GM23338 (cell line): ENCODE measurements at regions not wholly inside any gene's neighbourhood (a gene's known extent, or its start where the extent isn't known, plus 50 kb on each side); places are given as distances from the start of the nearest gene placed in this dataset.
A peak's percentile ranks its signal among the peaks of the same experiment; 100 is the strongest.

ENCODE experiments used
- ATAC-seq: fragments of 200-7000 bp; cut with Tn5 transposase; 3 replicates; pipeline ENCODE4 v1.9.1; 2020
- DNase-seq: peaks from one replicate; pipeline ENCODE4 v3.0.0-alpha.2; 2015; ENCODE audit warnings: low spot score
- H2AFZ ChIP-seq: fragments of 200-600 bp; sonication (generic); 2 replicates; pipeline ENCODE4 v1.8.0; 2016; ENCODE audit warnings: antibody characterized with exemption, mild to moderate bottlenecking, moderate library complexity
- H3F3A ChIP-seq: fragments of 200-600 bp; sonication (generic); replicated peaks from 2 replicates; pipeline ENCODE4 v1.8.0; 2017; ENCODE audit warnings: antibody characterized with exemption, mixed run types, low read depth
- H3K27ac ChIP-seq: fragments of 200-600 bp; sonication (generic); 2 replicates; pipeline ENCODE4 v1.6.1; 2016; ENCODE audit warnings: low read depth
- H3K27me3 ChIP-seq: fragments of 200-600 bp; sonication (generic); 2 replicates; pipeline ENCODE4 v1.8.0; 2016; ENCODE audit warnings: mild to moderate bottlenecking, mixed run types, moderate library complexity; ENCODE audit not compliant: insufficient read depth
- H3K36me3 ChIP-seq: fragments of 200-600 bp; sonication (generic); 2 replicates; pipeline ENCODE4 v1.8.0; 2016; ENCODE audit warnings: mild to moderate bottlenecking; ENCODE audit not compliant: insufficient read depth
- H3K4me1 ChIP-seq: fragments of 200-600 bp; sonication (generic); 2 replicates; pipeline ENCODE4 v1.8.0; 2016; ENCODE audit warnings: mild to moderate bottlenecking, moderate library complexity; ENCODE audit not compliant: insufficient read depth
- H3K4me2 ChIP-seq: fragments of 200-600 bp; sonication (generic); 2 replicates; pipeline ENCODE4 v1.7.1; 2017; ENCODE audit warnings: mixed run types
- H3K4me3 ChIP-seq: fragments of 200-600 bp; sonication (generic); 2 replicates; pipeline ENCODE4 v1.6.1; 2016; ENCODE audit warnings: mixed run types
- H3K79me2 ChIP-seq: fragments of 200-600 bp; sonication (generic); replicated peaks from 2 replicates; pipeline ENCODE4 v1.8.0; 2017; ENCODE audit warnings: mild to moderate bottlenecking; ENCODE audit not compliant: insufficient read depth
- H3K9me2 ChIP-seq: fragments of 200-600 bp; sonication (generic); 2 replicates; pipeline ENCODE4 v1.8.0; 2017; ENCODE audit not compliant: insufficient read depth
- H4K20me1 ChIP-seq: fragments of 200-600 bp; sonication (generic); replicated peaks from 2 replicates; pipeline ENCODE4 v1.8.0; 2017; ENCODE audit warnings: mild to moderate bottlenecking; ENCODE audit not compliant: insufficient read depth
- H3K27ac Mint-ChIP-seq: 2 replicates; pipeline ENCODE4 v1.8.0; 2020; ENCODE audit warnings: inconsistent platforms, mild to moderate bottlenecking, moderate library complexity, mixed read lengths
- H3K27me3 Mint-ChIP-seq: 3 replicates; pipeline ENCODE4 v1.8.0; 2022; ENCODE audit warnings: low read depth, mild to moderate bottlenecking, moderate library complexity, mixed read lengths, inconsistent platforms; ENCODE audit not compliant: insufficient read depth, poor library complexity
- H3K36me3 Mint-ChIP-seq: 3 replicates; pipeline ENCODE4 v1.8.0; 2021; ENCODE audit warnings: low read depth, mild to moderate bottlenecking, inconsistent platforms, moderate library complexity, mixed read lengths
- H3K4me1 Mint-ChIP-seq: 3 replicates; pipeline ENCODE4 v1.8.0; 2020; ENCODE audit warnings: mild to moderate bottlenecking, inconsistent platforms, mixed read lengths
- H3K4me3 Mint-ChIP-seq: 3 replicates; pipeline ENCODE4 v1.8.0; 2021; ENCODE audit warnings: moderate library complexity, mild to moderate bottlenecking, inconsistent platforms, mixed read lengths
- H3K9me3 Mint-ChIP-seq: 3 replicates; pipeline ENCODE4 v1.8.0; 2020; ENCODE audit warnings: moderate library complexity, mild to moderate bottlenecking, inconsistent platforms, mixed read lengths
- CREB1 ChIP-seq: fragments of 250-450 bp; sonication (Bioruptor Pico); IDR thresholded peaks from 2 replicates; pipeline ENCODE4 v1.5.0; 2020; ENCODE audit warnings: low read depth, mild to moderate bottlenecking, moderate library complexity
- CTCF ChIP-seq, 2 experiments: fragments of 200-600 bp in 1 of 2; sonication (generic) in 1 of 2; conservative IDR thresholded peaks; 2 replicates each; pipeline versions ENCODE4 v1.5.1 to v1.6.1; 2016 to 2017; ENCODE audit warnings: antibody characterized with exemption in 2 of 2, low read depth in 2 of 2, mild to moderate bottlenecking in 2 of 2, moderate library complexity in 1 of 2
- EZH2 ChIP-seq: fragments of 200-600 bp; sonication (generic); IDR thresholded peaks from one replicate; pipeline ENCODE4 v1.8.0; 2017; ENCODE audit warnings: antibody characterized with exemption, mild to moderate bottlenecking, low read depth; ENCODE audit not compliant: unreplicated experiment
- JUNB ChIP-seq: IDR thresholded peaks from one replicate; pipeline ENCODE4 v1.6.1; 2016; ENCODE audit warnings: antibody characterized with exemption; ENCODE audit not compliant: unreplicated experiment
- NANOG ChIP-seq: IDR thresholded peaks from 2 replicates; pipeline ENCODE4 v1.6.1; 2016; ENCODE audit warnings: antibody characterized with exemption, borderline replicate concordance
- POLR2AphosphoS5 ChIP-seq: IDR thresholded peaks from 2 replicates; pipeline ENCODE4 v1.6.1; 2016; ENCODE audit warnings: antibody characterized with exemption, low read depth
- REST ChIP-seq: IDR thresholded peaks from one replicate; pipeline ENCODE4 v1.6.1; 2018; ENCODE audit warnings: antibody characterized with exemption; ENCODE audit not compliant: unreplicated experiment
- STAT1 ChIP-seq: IDR thresholded peaks from one replicate; pipeline ENCODE4 v1.6.1; 2016; ENCODE audit warnings: antibody characterized with exemption; ENCODE audit not compliant: unreplicated experiment
- ZNF114 ChIP-seq: fragments of 250-450 bp; sonication (Bioruptor Pico); IDR thresholded peaks from 2 replicates; pipeline ENCODE4 v1.5.0; 2020; ENCODE audit warnings: mild to moderate bottlenecking, moderate library complexity
- ZNF331 ChIP-seq: fragments of 250-450 bp; sonication (Bioruptor Pico); IDR thresholded peaks from 2 replicates; pipeline ENCODE4 v1.5.0; 2020; ENCODE audit warnings: low read depth, mild to moderate bottlenecking, moderate library complexity
- TF ChIP-seq, protein P1 (sequence below): IDR thresholded peaks from 2 replicates; pipeline ENCODE4 v1.6.1; 2016; ENCODE audit warnings: antibody characterized with exemption

DNA sequence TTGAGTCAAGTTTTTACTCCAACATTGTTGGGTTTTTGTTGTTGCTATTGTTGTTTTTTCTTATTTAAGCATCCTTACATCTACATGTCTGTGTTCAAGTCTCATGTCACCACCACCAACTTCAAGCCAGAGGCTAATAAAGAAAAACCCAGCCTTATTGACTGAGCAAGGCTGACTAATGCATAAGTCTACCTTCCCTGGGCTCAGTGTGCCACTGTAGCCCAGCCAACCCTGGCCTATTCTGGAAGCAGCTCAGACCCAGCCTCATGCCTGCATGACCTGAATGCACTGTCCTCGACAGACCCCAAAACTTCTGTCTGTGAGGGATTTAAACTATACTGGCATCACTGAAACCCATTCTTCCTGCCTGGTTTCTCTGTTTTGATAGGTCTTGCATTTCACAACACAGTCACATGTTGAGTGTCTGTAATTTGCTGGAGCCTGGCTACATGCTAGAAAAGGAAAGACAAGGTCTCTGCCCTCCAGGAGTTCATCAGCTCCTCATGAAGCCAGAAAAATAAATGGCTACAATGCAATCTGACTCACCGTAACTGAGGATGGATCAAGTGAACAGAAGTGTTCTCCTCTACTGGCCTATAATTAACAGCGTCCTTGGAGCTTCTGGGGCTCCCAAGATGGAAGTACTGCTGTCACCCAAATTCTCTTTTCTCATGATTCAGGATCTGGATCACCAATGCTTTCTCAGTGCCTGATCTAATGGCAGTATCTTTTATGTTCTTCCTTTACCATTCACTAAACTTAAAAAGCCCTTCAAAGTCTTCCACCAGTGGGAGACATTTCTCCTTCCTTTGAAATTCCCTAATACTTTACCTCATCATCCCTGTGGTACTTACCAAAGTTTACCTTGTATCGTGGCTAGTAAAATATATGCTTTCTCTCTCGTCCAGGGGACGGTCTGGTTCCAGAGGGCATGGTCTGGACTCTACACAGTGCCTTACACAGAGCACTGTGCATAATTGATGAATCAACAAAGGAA lies 103.9 kb upstream of the IFNE start:
- H2AFZ ChIP-seq = peak overlapping the region; percentile 80; the same call in 1 of the 2 replicates
- ATAC-seq = no peak
- Mint-ChIP-seq H3K36me3 (no peaks in the 10 kb centered on the region), H3K27ac (no peak overlapping the region), H3K9me3 (no peaks in the 10 kb centered on the region), H3K4me3 (no peak overlapping the region), H3K4me1 (no peaks in the 10 kb centered on the region; the same call in 2 of the 3 replicates), H3K27me3 (peaks cover 2% of the 10 kb centered on the region)
- no peak for DNase-seq
- no peaks in the 10 kb centered on the region for H3K36me3 ChIP-seq
- no peak overlapping the region for H3K4me3 ChIP-seq
- H3K79me2 ChIP-seq = no peaks in the 10 kb centered on the region
- H3K27me3 ChIP-seq = no peaks in the 10 kb centered on the region
- H3K4me2 ChIP-seq = no peak overlapping the region
- 0 out of 2 replicates have a peak, but pooled peaks cover 5% of the 10 kb centered on the region for H3K4me1 ChIP-seq
- H3K27ac ChIP-seq = no peak overlapping the region
- H3F3A ChIP-seq = no peaks in the 10 kb centered on the region
- H4K20me1 ChIP-seq = no peaks in the 10 kb centered on the region
- no peak for TF ChIP-seq ZNF114 (CRISPR knock-in tag)
- TF ChIP-seq JUNB = no peak
- no peak for TF ChIP-seq POLR2AphosphoS5
- TF ChIP-seq ZNF331 (CRISPR knock-in tag) = no peak
- TF ChIP-seq NANOG = no peak
- TF ChIP-seq CREB1 = no peak
- no peak for TF ChIP-seq STAT1
- TF ChIP-seq CTCF (conservative IDR thresholded peaks at IDR 0.05; ENCODE audit: low read depth in 2 of 2) = peak in 1 of 2 experiments; percentile 22; a peak in 2 of 4 replicates
- peaks cover 4% of the 10 kb centered on the region; the same call in 1 of the 2 replicates for H3K9me2 ChIP-seq

DNA sequence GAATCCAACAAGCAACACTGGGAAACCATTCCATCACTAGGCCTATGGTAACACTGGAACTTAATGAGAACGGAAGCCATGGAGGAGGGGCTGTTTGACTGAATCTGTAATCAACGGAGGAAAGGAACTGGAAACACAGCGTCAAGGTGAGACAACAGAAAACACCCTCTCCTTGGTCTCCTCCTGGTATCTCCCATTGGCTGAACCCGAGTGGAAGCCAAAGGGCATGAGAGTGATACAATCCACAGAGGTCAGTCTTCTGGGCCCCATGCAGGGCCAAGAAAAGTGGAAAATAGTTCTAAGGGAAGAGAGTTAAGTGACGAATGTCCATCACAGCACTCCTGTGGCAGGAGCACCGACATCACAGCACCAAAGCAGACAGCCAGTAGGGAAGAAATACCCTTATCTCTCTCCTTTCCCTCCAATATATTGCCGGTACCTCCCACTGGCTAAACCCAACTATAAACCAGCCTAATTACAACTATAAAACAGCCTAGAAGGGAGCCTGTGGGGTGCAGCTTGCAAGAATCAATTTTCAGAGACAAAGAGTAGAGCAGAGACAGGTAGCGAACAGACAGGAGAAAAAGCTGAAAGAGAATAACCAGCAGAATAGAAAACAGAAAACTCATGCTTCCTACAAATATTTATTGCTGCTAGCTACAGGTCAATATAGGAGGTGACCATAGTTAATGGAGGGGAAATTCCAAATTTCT lies 107.4 kb upstream of the IFNE start:
- no peaks in the 10 kb centered on the region for H3F3A ChIP-seq
- H3K9me2 ChIP-seq = peaks cover 4% of the 10 kb centered on the region; the same call in 1 of the 2 replicates
- peaks cover 20% of the 10 kb centered on the region for H3K4me1 Mint-ChIP-seq
- H3K9me3 Mint-ChIP-seq = no peaks in the 10 kb centered on the region
- H3K27ac Mint-ChIP-seq = peak overlapping the region; percentile 13; the same call in 1 of the 2 replicates
- peaks cover 22% of the 10 kb centered on the region for H3K4me1 ChIP-seq
- no peaks in the 10 kb centered on the region for H3K36me3 Mint-ChIP-seq
- peaks cover 2% of the 10 kb centered on the region for H3K27me3 Mint-ChIP-seq
- H2AFZ ChIP-seq = peak overlapping the region; percentile 93
- H3K27ac ChIP-seq = no peak overlapping the region
- H4K20me1 ChIP-seq = no peaks in the 10 kb centered on the region
- no peak overlapping the region for H3K4me2 ChIP-seq
- no peaks in the 10 kb centered on the region for H3K27me3 ChIP-seq
- no peak for DNase-seq
- H3K36me3 ChIP-seq = no peaks in the 10 kb centered on the region
- no peaks in the 10 kb centered on the region for H3K79me2 ChIP-seq
- no peak overlapping the region for H3K4me3 ChIP-seq
- TF ChIP-seq JUNB (no peak), REST (no peak), NANOG (no peak), ZNF114 (CRISPR knock-in tag) (no peak), EZH2 (no peak), ZNF331 (CRISPR knock-in tag) (no peak)
- TF ChIP-seq, protein P1, sequence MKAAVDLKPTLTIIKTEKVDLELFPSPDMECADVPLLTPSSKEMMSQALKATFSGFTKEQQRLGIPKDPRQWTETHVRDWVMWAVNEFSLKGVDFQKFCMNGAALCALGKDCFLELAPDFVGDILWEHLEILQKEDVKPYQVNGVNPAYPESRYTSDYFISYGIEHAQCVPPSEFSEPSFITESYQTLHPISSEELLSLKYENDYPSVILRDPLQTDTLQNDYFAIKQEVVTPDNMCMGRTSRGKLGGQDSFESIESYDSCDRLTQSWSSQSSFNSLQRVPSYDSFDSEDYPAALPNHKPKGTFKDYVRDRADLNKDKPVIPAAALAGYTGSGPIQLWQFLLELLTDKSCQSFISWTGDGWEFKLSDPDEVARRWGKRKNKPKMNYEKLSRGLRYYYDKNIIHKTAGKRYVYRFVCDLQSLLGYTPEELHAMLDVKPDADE = no peak
- no peak for ATAC-seq
- H3K4me3 Mint-ChIP-seq = no peak overlapping the region
